Activated CD8-positive, alpha-beta memory T cell treated with anti-CD3 and anti-CD28 coated beads, Interleukin-2, amount 10 ng/mL, durations not matched to agents 7 days and 5 days (primary cell): ENCODE measurements at regions not wholly inside any gene's neighbourhood (a gene's known extent, or its start where the extent isn't known, plus 50 kb on each side); places are given as distances from the start of the nearest gene placed in this dataset.
"Not testable (repeated sequence)": the region's sequence is repeated elsewhere in the genome, so short reads cannot be mapped to it uniquely, and the experiment has no call there.

Source experiments
- ATAC-seq: fragments of 150-1000 bp; cut with Tn5 transposase; one replicate; pipeline ENCODE4 v1.10.0; 2021; ENCODE audit warnings: moderate library complexity
- CTCF ChIA-PET: fragments of 350-600 bp; sonication (Branson Sonifier 250); formaldehyde crosslinking; loops from one replicate; lab custom pipeline; 2021; ENCODE audit warnings: antibody characterized with exemption; lab: Charles Lee
- DNase-seq: peaks from one replicate; pipeline ENCODE4 v3.0.0-alpha.2; 2020
- H3K27ac Mint-ChIP-seq: one replicate; pipeline ENCODE4 v1.8.0; 2021; ENCODE audit warnings: mild to moderate bottlenecking, mixed read lengths
- H3K27me3 Mint-ChIP-seq: one replicate; pipeline ENCODE4 v1.8.0; 2021; ENCODE audit warnings: mixed read lengths
- H3K36me3 Mint-ChIP-seq: one replicate; pipeline ENCODE4 v1.8.0; 2021; ENCODE audit warnings: mild to moderate bottlenecking, mixed read lengths
- H3K4me1 Mint-ChIP-seq: one replicate; pipeline ENCODE4 v1.8.0; 2021; ENCODE audit warnings: mixed read lengths
- H3K4me3 Mint-ChIP-seq: one replicate; pipeline ENCODE4 v1.8.0; 2021; ENCODE audit warnings: mild to moderate bottlenecking, moderate library complexity, mixed read lengths
- H3K9me3 Mint-ChIP-seq: one replicate; pipeline ENCODE4 v1.8.0; 2022; ENCODE audit warnings: low read depth, mixed read lengths

DNA sequence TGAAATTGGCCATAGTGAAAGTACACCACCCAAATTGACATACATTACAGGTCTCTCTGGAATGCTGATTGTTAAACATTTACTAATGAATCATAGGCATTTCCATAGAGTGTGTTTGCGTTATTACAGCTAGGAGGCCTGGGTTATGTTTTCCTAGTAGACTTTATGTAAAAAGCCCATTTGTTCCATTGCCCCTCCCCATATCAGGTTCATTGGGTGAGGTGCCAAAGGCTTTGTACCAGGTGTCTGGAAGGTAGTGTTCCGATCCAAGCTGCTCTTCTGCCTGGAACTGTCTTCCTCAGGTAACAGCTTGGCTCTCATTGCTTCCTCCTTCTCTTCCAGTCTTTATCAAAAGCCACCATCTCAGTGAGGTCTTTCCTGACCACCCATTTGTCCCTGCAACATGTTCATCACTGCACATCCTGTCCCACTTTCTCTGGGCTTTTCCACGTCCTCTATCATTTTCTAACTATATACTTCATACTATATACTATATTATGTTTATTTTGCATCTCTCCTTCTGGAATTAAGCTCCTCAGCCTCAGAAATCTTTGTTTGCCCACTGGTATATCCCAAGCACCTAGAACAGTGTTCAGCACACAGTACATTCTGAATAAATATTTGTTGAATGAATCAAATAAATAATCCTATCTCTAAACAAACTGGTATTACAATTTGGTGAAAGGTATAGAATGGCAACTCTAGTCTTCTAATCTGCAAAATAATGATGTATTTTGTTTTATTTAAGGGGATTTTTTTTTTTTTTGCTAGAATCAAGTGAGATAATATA is 252.3 kb downstream of the KTN1 start:
- no peak overlapping the region for H3K27ac Mint-ChIP-seq
- H3K36me3 Mint-ChIP-seq, result no peaks in the 10 kb centered on the region
- ATAC-seq, result no peak
- DNase-seq, result no peak
- CTCF ChIA-PET, result no interaction called here
- H3K4me1 Mint-ChIP-seq, result no peaks in the 10 kb centered on the region
- no peak overlapping the region for H3K4me3 Mint-ChIP-seq
- H3K9me3 Mint-ChIP-seq, result no peaks in the 10 kb centered on the region
- H3K27me3 Mint-ChIP-seq, result peaks cover 5% of the 10 kb centered on the region

DNA sequence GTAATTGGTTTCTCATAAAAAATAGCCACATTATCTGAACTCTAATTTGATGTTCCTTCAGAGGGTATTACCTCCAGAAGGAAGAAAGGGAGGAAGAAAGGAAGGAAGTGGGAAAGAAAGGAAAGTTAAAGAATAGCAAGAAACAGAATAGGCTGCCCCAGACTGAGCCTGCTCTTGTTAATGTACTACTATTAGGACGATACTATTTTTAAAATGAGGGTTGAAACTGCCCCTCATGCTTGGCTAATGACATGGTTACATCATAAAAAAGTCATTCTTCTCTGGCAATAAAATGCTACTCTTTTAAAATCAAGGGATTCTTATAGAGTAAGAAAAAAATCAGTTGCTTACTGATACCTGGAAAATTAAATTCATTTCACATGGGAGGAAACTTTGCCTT is 253.0 kb downstream of the KTN1 start:
- Mint-ChIP-seq H3K27me3 (peaks cover 5% of the 10 kb centered on the region), H3K4me3 (no peak overlapping the region), H3K27ac (no peak overlapping the region), H3K4me1 (no peaks in the 10 kb centered on the region), H3K36me3 (no peaks in the 10 kb centered on the region), H3K9me3 (no peaks in the 10 kb centered on the region)
- CTCF ChIA-PET, result no interaction called here
- DNase-seq (no peak), ATAC-seq (no peak)

DNA sequence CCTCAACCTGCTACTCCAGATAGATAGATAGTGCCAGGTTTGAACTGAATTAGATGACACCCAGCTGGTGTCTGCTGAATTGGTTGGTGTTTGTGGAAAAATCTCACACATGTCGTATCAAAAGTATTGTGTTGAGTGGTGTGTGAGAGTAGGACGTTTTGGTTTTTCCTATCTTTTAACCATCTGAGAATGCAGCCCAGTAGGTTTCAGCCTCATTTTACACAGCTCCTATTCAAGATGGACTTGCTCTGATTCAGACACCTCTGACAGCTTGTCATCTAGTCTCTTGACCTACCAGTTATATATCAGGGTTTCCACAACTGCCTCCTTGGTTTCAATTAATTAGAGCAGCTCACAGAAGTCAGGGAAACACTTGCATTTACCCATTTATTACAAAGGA is 254.4 kb downstream of the KTN1 start:
- ATAC-seq (no peak), DNase-seq (no peak)
- CTCF ChIA-PET, result no interaction called here
- no peak overlapping the region for H3K4me3 Mint-ChIP-seq
- H3K27me3 Mint-ChIP-seq, result peaks cover 5% of the 10 kb centered on the region
- H3K4me1 Mint-ChIP-seq, result no peaks in the 10 kb centered on the region
- H3K36me3 Mint-ChIP-seq, result no peaks in the 10 kb centered on the region
- H3K9me3 Mint-ChIP-seq, result no peaks in the 10 kb centered on the region
- H3K27ac Mint-ChIP-seq, result no peak overlapping the region

DNA sequence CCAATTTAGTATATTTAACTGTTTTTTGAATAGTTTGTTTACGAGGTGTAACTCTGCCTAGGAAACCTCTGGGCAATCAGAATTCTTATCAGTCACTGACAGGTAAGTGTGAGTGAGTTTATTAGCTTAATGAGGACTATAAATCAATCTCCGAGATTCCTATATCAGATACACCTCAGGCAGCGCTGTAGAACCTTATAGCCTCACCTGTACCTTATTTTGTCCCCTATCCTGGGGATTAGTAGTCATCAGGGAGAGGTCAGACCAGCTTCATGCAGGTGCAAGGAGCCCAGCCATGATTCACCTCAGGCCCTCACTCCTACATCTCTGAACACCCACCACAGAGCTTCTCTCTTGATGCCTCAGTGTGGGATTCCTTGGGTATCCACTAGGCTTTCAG is 256.0 kb downstream of the KTN1 start:
- Mint-ChIP-seq H3K9me3 (no peaks in the 10 kb centered on the region), H3K27me3 (peaks cover 5% of the 10 kb centered on the region), H3K36me3 (no peaks in the 10 kb centered on the region), H3K4me3 (no peak overlapping the region), H3K4me1 (no peaks in the 10 kb centered on the region), H3K27ac (no peak overlapping the region)
- DNase-seq (no peak), ATAC-seq (no peak)
- CTCF ChIA-PET, result no interaction called here

DNA sequence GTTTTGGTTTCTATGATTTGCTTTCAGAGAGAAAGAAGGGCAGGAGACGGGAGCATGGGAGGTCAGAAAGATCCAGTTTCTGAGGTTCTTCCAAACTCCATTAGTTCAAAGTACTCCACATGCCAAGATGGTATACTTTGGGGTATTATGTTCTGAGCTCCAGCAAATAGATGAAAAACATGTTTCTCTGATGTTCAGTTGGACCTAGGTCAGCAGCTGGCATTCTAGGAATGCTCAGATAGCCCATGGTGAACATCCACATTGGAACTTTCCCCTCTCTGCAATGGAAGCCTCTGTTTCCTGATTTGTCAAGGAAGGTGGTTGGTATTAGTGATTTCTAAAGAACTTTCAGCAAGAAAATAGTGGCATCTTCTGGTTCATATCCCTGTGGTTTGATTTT is 257.5 kb downstream of the KTN1 start:
- CTCF ChIA-PET, result no interaction called here
- ATAC-seq, result no peak

DNA sequence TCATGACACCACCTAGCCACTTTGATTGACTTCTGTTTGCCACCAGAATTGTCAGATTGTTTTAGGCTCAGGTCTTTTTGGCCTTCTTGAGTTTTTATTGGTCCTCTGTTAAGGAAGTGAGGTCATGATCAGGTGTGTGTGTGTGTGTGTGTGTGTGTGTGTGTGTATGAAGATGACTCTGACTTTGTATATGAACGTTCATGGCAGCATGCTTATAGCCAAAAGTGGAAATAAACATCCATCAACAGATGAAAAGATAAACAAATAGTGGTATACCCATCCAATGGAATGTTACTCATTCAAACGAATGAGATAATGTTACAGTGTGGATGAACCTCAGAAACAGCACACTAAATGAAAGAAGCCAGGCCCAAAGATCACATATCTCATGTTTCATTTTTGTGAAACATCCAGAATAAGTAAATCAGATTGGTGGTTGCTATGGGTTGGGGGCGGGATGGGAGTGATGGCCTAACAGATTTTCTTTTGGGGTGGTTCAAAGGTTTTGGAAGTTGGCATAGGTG is 258.6 kb downstream of the KTN1 start:
- H3K9me3 Mint-ChIP-seq, result no peaks in the 10 kb centered on the region
- ATAC-seq, result no peak
- H3K4me3 Mint-ChIP-seq, result no peak overlapping the region
- no peak for DNase-seq
- no peaks in the 10 kb centered on the region for H3K36me3 Mint-ChIP-seq
- H3K4me1 Mint-ChIP-seq, result no peaks in the 10 kb centered on the region
- H3K27me3 Mint-ChIP-seq, result peaks cover 3% of the 10 kb centered on the region
- CTCF ChIA-PET, result no interaction called here
- H3K27ac Mint-ChIP-seq, result no peak overlapping the region

More for the DNA sequence above, 257.5 kb downstream of the KTN1 start:
- Mint-ChIP-seq H3K36me3 (no peaks in the 10 kb centered on the region), H3K27me3 (peaks cover 5% of the 10 kb centered on the region), H3K27ac (no peak overlapping the region), H3K4me3 (no peak overlapping the region), H3K9me3 (no peaks in the 10 kb centered on the region), H3K4me1 (no peaks in the 10 kb centered on the region)
- no peak for DNase-seq

DNA sequence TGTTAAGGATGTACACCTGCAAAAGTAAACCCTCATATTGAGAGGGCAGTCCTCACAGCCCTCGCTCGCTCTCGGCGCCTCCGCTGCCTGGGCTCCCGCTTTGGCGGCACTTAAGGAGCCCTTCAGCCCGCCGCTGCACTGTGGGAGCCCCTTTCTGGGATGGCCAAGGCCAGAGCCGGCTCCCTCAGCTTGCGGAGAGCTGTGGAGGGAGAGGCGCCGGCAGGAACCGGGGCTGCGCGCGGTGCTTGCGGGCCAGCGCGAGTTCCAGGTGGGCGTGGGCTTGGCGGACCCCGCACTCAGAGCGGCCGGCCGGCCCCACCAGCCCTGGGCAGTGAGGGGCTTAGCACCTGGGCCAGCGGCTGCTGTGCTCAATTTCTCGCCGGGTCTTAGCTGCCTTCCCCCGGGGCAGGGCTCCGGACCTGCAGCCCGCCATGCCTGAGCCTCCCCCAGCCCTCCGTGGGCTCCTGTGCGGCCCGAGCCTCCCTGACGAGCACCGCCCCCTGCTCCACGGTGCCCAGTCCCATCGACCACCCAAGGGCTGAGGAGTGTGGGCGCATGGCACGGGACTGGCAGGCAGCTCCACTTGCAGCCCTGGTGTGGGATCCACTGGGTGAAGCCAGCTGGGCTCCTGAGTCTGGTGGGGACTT is 259.4 kb downstream of the KTN1 start:
- H3K4me3 Mint-ChIP-seq, H3K4me1 Mint-ChIP-seq, H3K27ac Mint-ChIP-seq, ATAC-seq, H3K9me3 Mint-ChIP-seq, H3K36me3 Mint-ChIP-seq, DNase-seq, CTCF ChIA-PET, H3K27me3 Mint-ChIP-seq: not testable (repeated sequence)

DNA sequence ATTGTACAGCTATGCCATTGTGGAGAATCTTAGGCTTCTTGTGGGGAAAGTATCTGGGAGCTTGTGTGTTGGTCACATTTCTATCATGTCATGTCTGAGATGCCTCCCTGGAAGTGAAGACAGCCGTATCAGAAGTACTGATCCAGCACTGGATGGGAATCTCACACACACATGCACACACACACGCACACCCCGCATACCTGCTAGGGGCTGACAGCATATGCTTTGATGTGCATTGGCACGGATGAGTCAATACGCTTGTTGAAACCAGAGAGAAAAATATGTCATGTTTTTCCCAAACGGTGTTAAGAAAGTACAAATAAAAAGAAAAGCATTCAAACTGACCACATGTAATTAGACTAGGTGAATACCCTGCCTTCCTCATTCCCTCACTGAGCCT is 260.8 kb downstream of the KTN1 start:
- peaks cover 3% of the 10 kb centered on the region for H3K27me3 Mint-ChIP-seq
- H3K36me3 Mint-ChIP-seq, result no peaks in the 10 kb centered on the region
- no peak overlapping the region for H3K27ac Mint-ChIP-seq
- no peaks in the 10 kb centered on the region for H3K4me1 Mint-ChIP-seq
- ATAC-seq (no peak), DNase-seq (no peak)
- H3K9me3 Mint-ChIP-seq, result no peaks in the 10 kb centered on the region
- CTCF ChIA-PET, result no interaction called here
- no peak overlapping the region for H3K4me3 Mint-ChIP-seq

DNA sequence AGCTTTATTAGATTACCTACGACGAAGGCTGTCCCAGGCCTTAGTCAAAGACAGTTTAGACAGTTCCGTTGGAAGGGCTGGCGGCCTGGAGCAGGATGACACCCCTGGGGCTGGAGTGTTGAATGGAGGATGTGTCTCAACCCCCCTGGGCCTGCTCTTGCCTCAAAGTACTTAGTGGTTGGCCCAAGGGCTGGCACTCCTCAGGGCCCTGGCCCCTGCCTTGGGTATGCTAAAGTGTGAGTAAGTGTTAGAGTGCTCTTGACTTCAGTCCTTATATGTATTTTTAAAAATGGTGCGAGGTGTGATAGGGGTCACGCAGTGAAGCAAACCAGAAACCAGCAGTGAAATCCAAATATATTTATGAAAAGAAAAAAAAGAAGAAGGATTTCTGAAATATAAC is 261.6 kb downstream of the KTN1 start:
- no peak for DNase-seq
- H3K36me3 Mint-ChIP-seq, result no peaks in the 10 kb centered on the region
- no peak overlapping the region for H3K4me3 Mint-ChIP-seq
- ATAC-seq, result no peak
- peaks cover 3% of the 10 kb centered on the region for H3K27me3 Mint-ChIP-seq
- no peaks in the 10 kb centered on the region for H3K9me3 Mint-ChIP-seq
- no peaks in the 10 kb centered on the region for H3K4me1 Mint-ChIP-seq
- H3K27ac Mint-ChIP-seq, result no peak overlapping the region
- CTCF ChIA-PET, result no interaction called here

DNA sequence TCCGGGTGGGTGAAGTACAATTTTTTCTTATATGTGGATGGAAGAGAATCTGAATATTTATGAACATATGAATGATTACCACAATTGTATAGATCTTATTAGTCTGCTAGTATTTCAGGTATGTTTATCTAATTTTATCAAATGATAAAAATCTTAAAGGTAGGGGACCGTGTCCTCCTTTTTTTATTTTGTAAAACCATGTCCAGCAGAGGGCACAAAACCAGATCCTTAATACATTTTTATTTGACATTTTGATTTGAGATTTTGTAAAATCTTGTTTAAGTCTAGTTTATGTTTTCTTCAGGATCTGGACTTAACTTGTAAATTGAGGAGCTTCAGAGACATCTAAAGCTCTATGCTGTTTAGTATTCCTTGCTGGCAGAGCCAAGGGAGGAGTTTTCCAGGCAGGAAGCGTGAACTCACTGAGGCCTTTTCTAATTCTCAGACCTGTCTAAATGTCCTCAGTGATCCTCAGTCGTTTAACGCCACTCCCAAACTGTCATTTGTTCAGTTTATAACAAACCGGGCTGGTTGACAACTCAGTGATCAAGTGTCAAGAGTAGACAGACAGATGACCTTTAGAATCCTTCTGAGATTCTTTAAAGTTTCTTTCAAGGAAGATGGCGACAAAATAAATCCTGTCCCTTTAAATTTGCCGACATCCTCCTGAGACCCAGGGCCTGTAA is 263.9 kb downstream of the KTN1 start:
- Mint-ChIP-seq H3K27me3 (no peaks in the 10 kb centered on the region), H3K27ac (no peak overlapping the region), H3K36me3 (no peaks in the 10 kb centered on the region), H3K4me3 (no peak overlapping the region), H3K9me3 (no peaks in the 10 kb centered on the region), H3K4me1 (no peaks in the 10 kb centered on the region)
- CTCF ChIA-PET, result no interaction called here
- ATAC-seq (no peak), DNase-seq (no peak)

DNA sequence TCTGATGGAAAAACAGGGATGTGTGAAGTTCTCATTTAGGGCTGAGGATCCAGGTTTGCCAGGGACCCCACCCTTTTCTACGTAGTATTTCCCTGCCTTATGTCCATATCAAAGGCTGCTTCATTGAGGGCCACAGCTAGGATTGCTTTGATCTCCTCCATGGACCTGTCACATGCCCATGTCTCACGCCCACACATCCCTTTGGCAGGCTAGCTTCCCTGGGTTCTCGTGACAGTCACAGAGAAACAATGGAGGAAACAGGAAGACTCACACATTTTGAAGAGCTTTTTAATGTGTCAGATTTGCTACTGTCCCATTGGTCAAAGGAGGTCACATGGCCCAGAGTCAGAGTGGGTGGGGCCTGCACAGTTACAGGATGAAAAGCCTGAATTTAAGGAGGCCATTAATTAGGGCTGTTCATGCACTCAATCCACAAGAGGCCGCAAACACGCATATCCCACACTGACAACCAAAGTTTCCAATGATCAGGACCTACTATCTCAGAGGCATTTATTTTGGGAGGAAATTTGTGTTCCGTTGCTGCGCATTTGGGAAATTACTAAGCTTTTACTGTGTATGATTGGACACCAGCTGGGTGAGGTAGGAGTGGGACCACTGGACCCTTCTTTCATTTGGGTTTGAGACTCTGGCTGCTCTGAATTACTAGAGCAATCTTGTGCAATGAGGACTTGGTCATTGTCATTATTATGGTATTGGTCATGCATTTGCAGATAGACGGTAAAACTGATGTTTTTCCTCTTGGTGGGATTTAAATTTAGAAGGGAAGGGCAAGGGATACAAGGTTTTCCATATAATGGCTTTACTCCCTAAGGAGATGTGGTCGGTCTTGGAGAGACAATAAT is 266.2 kb downstream of the KTN1 start:
- CTCF ChIA-PET, result interaction anchor here (0.6 kb wide), 1 partner anchor 45 kb away, joined by 4 read pairs; no protein-coding TSS in a partner anchor
- DNase-seq (no peak), ATAC-seq (no peak)
- H3K27ac Mint-ChIP-seq, result no peak overlapping the region
- no peaks in the 10 kb centered on the region for H3K9me3 Mint-ChIP-seq
- H3K4me1 Mint-ChIP-seq, result no peaks in the 10 kb centered on the region
- no peak overlapping the region for H3K4me3 Mint-ChIP-seq
- H3K36me3 Mint-ChIP-seq, result no peaks in the 10 kb centered on the region
- H3K27me3 Mint-ChIP-seq, result peaks cover 3% of the 10 kb centered on the region

DNA sequence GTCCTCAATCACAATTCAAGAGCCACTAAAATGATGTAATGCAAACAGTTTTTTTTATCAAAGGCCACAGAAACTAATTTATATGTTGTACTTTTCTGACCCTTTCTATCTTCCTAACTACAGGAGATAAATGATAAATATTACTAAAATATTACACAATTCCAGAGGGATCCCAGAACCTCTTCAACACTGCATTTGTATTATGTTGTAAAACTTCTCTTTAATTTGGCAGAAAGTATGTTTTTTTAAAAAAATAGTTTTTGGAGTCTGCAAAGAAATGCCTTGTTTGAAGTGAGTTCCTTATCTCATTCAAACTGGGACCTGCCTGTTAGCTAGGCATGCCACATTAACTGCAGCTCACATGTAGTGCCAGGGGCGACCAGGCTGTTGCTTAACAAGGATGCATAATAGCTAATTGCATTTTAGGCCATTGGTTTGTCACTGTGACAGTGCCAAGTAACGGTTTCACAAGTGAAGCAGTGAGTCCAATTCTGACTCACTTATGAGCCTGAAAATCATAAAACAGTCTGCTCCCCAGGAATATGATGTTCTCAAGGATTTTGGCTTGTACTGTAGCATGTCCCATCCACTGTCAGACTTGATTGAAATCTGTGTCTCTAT is 266.9 kb downstream of the KTN1 start:
- Mint-ChIP-seq H3K27me3 (peaks cover 3% of the 10 kb centered on the region), H3K4me1 (no peaks in the 10 kb centered on the region), H3K9me3 (no peaks in the 10 kb centered on the region), H3K27ac (no peak overlapping the region), H3K4me3 (no peak overlapping the region), H3K36me3 (no peaks in the 10 kb centered on the region)
- no peak for DNase-seq
- no peak for ATAC-seq
- CTCF ChIA-PET, result no interaction called here

DNA sequence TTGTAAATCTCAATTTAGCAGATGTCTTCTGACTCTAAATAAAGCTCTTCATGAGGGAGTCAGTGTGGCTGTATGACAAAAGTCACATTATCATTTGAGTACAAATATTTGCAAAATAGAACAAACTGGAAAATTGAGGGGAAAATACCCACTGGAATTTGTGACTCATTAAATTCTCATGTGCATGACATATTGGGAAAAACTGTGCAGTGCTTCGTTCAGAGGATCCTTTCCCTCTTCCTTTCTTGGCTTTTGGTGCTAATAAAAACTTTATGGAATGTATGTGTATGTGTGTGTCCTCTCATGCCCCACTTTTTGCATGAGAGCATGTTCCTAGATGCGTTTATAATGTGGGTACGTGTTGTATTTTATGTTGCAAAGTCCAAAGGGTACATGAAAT is 267.8 kb downstream of the KTN1 start:
- Mint-ChIP-seq H3K27me3 (peaks cover 3% of the 10 kb centered on the region), H3K27ac (no peak overlapping the region), H3K4me1 (no peaks in the 10 kb centered on the region), H3K36me3 (no peaks in the 10 kb centered on the region), H3K9me3 (no peaks in the 10 kb centered on the region), H3K4me3 (no peak overlapping the region)
- no peak for ATAC-seq
- no peak for DNase-seq
- CTCF ChIA-PET, result no interaction called here
